Testis (tissue), 2 donors: ENCODE measurements at regions not wholly inside any gene's neighbourhood (a gene's known extent, or its start where the extent isn't known, plus 50 kb on each side); places are given as distances from the start of the nearest gene placed in this dataset.

ENCODE experiments used
- POLR2A ChIP-seq: fragments of 450-650 bp; IDR thresholded peaks from one replicate; pipeline ENCODE4 v1.6.1; 2017; ENCODE audit warnings: antibody characterized with exemption, mild to moderate bottlenecking, moderate library complexity
- TF ChIP-seq, protein P1 (sequence below), 3 experiments: fragments of 450-650 bp in 2 of 3; fragments of 200-600 bp in 1 of 3; sonication (generic) in 1 of 3; IDR thresholded peaks; one replicate each; pipeline ENCODE4 v1.5.1; 2016 to 2019; ENCODE audit warnings: antibody characterized with exemption in 3 of 3, mild to moderate bottlenecking in 2 of 3, moderate library complexity in 1 of 3

DNA sequence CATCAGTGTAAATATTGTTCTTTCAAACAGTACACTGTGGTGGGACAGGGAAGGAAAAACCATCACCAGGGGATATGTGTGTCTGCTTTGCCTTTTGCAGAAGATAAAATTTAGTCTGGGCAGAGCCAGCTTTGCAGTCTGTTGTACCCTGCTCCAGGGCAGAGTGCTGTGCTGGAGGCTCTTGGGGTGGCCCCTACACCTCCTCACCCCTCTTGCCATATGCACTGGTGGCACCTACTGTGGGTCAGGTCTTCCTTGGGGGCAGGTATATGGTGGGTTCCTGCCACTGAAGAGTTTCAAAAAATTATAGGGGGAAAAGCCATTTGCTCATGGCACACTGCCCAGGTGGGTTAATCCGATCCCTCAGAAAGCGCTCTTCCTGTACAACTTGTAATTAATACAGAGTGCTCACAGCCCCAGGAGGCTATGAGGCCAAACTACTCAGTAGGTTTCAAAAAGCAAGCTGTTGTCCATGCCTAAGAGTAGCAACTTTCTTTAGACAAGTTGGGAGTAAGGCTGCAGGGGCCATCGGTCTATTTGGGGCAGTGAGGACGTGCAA, 112.7 kb upstream of the BMPER start:
- TF ChIP-seq, protein P1, sequence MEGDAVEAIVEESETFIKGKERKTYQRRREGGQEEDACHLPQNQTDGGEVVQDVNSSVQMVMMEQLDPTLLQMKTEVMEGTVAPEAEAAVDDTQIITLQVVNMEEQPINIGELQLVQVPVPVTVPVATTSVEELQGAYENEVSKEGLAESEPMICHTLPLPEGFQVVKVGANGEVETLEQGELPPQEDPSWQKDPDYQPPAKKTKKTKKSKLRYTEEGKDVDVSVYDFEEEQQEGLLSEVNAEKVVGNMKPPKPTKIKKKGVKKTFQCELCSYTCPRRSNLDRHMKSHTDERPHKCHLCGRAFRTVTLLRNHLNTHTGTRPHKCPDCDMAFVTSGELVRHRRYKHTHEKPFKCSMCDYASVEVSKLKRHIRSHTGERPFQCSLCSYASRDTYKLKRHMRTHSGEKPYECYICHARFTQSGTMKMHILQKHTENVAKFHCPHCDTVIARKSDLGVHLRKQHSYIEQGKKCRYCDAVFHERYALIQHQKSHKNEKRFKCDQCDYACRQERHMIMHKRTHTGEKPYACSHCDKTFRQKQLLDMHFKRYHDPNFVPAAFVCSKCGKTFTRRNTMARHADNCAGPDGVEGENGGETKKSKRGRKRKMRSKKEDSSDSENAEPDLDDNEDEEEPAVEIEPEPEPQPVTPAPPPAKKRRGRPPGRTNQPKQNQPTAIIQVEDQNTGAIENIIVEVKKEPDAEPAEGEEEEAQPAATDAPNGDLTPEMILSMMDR (IDR thresholded peaks at IDR 0.05): no peak
- no peak for TF ChIP-seq POLR2A
